Body of pancreas (tissue), 4 donors: ENCODE measurements at regions not wholly inside any gene's neighbourhood (a gene's known extent, or its start where the extent isn't known, plus 50 kb on each side); places are given as distances from the start of the nearest gene placed in this dataset.

ENCODE experiments used
- CTCF ChIP-seq, 7 experiments: fragments of 450-650 bp in 4 of 7; fragments of 200-600 bp in 3 of 7; sonication (generic) in 3 of 7; IDR thresholded peaks; one replicate each; pipeline ENCODE4 v1.5.1; 2016 to 2019; ENCODE audit warnings: antibody characterized with exemption in 7 of 7
- POLR2A ChIP-seq, 3 donors: fragments of 450-650 bp; IDR thresholded peaks; one replicate each; pipeline ENCODE4 v1.6.1; 2016; ENCODE audit warnings: antibody characterized with exemption in 3 of 3, mild to moderate bottlenecking in 2 of 3

GRCh38 chr3:176692966-176693785 lies 504.1 kb downstream of the TBL1XR1 start:
- TF ChIP-seq CTCF (IDR thresholded peaks at IDR 0.05) (no peak), POLR2A (IDR thresholded peaks at IDR 0.05) (no peak)
